ENCODE measurements at regions not wholly inside any gene's neighbourhood (a gene's known extent, or its start where the extent isn't known, plus 50 kb on each side); places are given as distances from the start of the nearest gene placed in this dataset.

- no peak overlapping the region for H3K4me3 ChIP-seq (ENCODE audit: low read depth, low read length)
- H3K36me3 ChIP-seq (ENCODE audit: control insufficient read depth, insufficient read depth, low read length), result no peaks in the 10 kb centered on the region
- DNase-seq (ENCODE audit: low read depth) (no peak), FAIRE-seq (no peak)
- no peak for TF ChIP-seq CTCF (IDR thresholded peaks at IDR 0.05; ENCODE audit: insufficient read depth, low read length, severe bottlenecking)
- no peaks in the 10 kb centered on the region for H3K27me3 ChIP-seq (ENCODE audit: control insufficient read depth, insufficient read depth, low read length)
Observed at GRCh38 chr5:155772009-155772662, 554.8 kb upstream of the SGCD start.

GRCh38 chr5:155773680-155774079 lies 553.3 kb upstream of the SGCD start:
- no peak for FAIRE-seq
- TF ChIP-seq CTCF (IDR thresholded peaks at IDR 0.05; ENCODE audit: insufficient read depth, low read length, severe bottlenecking), result no peak
- H3K27me3 ChIP-seq (ENCODE audit: control insufficient read depth, insufficient read depth, low read length), result no peaks in the 10 kb centered on the region

GRCh38 chr5:155780260-155780659 lies 546.7 kb upstream of the SGCD start:
- H3K36me3 ChIP-seq (ENCODE audit: control insufficient read depth, insufficient read depth, low read length), result no peaks in the 10 kb centered on the region
- no peak overlapping the region for H3K4me3 ChIP-seq (ENCODE audit: low read depth, low read length)
- FAIRE-seq, result no peak
- no peak for TF ChIP-seq CTCF (IDR thresholded peaks at IDR 0.05; ENCODE audit: insufficient read depth, low read length, severe bottlenecking)
- DNase-seq (ENCODE audit: low read depth), result no peak
- no peaks in the 10 kb centered on the region for H3K27me3 ChIP-seq (ENCODE audit: control insufficient read depth, insufficient read depth, low read length)

More at GRCh38 chr5:155773680-155774079, 553.3 kb upstream of the SGCD start:
- Histone ChIP-seq H3K36me3 (ENCODE audit: control insufficient read depth, insufficient read depth, low read length) (no peaks in the 10 kb centered on the region), H3K4me3 (ENCODE audit: low read depth, low read length) (no peak overlapping the region)
- DNase-seq (ENCODE audit: low read depth), result no peak

GRCh38 chr5:155783246-155783645 lies 543.7 kb upstream of the SGCD start:
- H3K4me3 ChIP-seq (ENCODE audit: low read depth, low read length), result no peak overlapping the region
- DNase-seq (ENCODE audit: low read depth) (peak; percentile 0), FAIRE-seq (no peak)
- H3K36me3 ChIP-seq (ENCODE audit: control insufficient read depth, insufficient read depth, low read length), result no peaks in the 10 kb centered on the region
- TF ChIP-seq CTCF (IDR thresholded peaks at IDR 0.05; ENCODE audit: insufficient read depth, low read length, severe bottlenecking), result no peak
- no peaks in the 10 kb centered on the region for H3K27me3 ChIP-seq (ENCODE audit: control insufficient read depth, insufficient read depth, low read length)

GRCh38 chr5:155783791-155784190 lies 543.2 kb upstream of the SGCD start:
- TF ChIP-seq CTCF (IDR thresholded peaks at IDR 0.05; ENCODE audit: insufficient read depth, low read length, severe bottlenecking), result no peak
- Histone ChIP-seq H3K4me3 (ENCODE audit: low read depth, low read length) (no peak overlapping the region), H3K27me3 (ENCODE audit: control insufficient read depth, insufficient read depth, low read length) (no peaks in the 10 kb centered on the region), H3K36me3 (ENCODE audit: control insufficient read depth, insufficient read depth, low read length) (no peaks in the 10 kb centered on the region)
- FAIRE-seq (no peak), DNase-seq (ENCODE audit: low read depth) (no peak)

- Histone ChIP-seq H3K4me3 (ENCODE audit: low read depth, low read length) (no peak overlapping the region), H3K27me3 (ENCODE audit: control insufficient read depth, insufficient read depth, low read length) (no peaks in the 10 kb centered on the region), H3K36me3 (ENCODE audit: control insufficient read depth, insufficient read depth, low read length) (no peaks in the 10 kb centered on the region)
- FAIRE-seq (no peak), DNase-seq (ENCODE audit: low read depth) (no peak)
- no peak for TF ChIP-seq CTCF (IDR thresholded peaks at IDR 0.05; ENCODE audit: insufficient read depth, low read length, severe bottlenecking)
Observed at GRCh38 chr5:155786108-155786507, 540.9 kb upstream of the SGCD start.

Data from bronchial epithelial cell (primary cell).